ENCODE measurements at regions not wholly inside any gene's neighbourhood (a gene's known extent, or its start where the extent isn't known, plus 50 kb on each side); places are given as distances from the start of the nearest gene placed in this dataset.

GRCh38 chr18:2356906-2357305 is 214.4 kb downstream of the METTL4 start:
- H3K36me3 ChIP-seq (ENCODE audit: control insufficient read depth in 2 of 3, insufficient read depth in 3 of 3, low read length in 3 of 3), result no peaks in the 10 kb centered on the region
- no peak overlapping the region for H3K9ac ChIP-seq (ENCODE audit: low read length in 3 of 3)
- H3K4me1 ChIP-seq (ENCODE audit: control insufficient read depth in 2 of 3, insufficient read depth in 2 of 3, low read depth in 1 of 3, low read length in 3 of 3), result no peaks in the 10 kb centered on the region
- DNase-seq (no peak), FAIRE-seq (no peak)
- H3K27ac ChIP-seq (ENCODE audit: low read depth in 2 of 2, low read length in 2 of 2), result no peak overlapping the region
- H3K9me3 ChIP-seq (ENCODE audit: control insufficient read depth in 2 of 3, insufficient read depth in 1 of 3, low read length in 3 of 3), result no peaks in the 10 kb centered on the region
- no peak overlapping the region for H3K4me3 ChIP-seq (ENCODE audit: low read length in 3 of 3)
- TF ChIP-seq CTCF (IDR thresholded peaks at IDR 0.05; ENCODE audit: borderline replicate concordance, extremely low read depth, insufficient read depth), result no peak
- intact Hi-C loops (cut with DNase I), result no loop called here
- H3K27me3 ChIP-seq (ENCODE audit: control insufficient read depth, insufficient read depth, low read length), result no peaks in the 10 kb centered on the region

- Histone ChIP-seq H3K4me1 (ENCODE audit: control insufficient read depth in 2 of 3, insufficient read depth in 2 of 3, low read depth in 1 of 3, low read length in 3 of 3) (no peaks in the 10 kb centered on the region), H3K27me3 (ENCODE audit: control insufficient read depth, insufficient read depth, low read length) (no peaks in the 10 kb centered on the region), H3K9me3 (ENCODE audit: control insufficient read depth in 2 of 3, insufficient read depth in 1 of 3, low read length in 3 of 3) (no peaks in the 10 kb centered on the region), H3K36me3 (ENCODE audit: control insufficient read depth in 2 of 3, insufficient read depth in 3 of 3, low read length in 3 of 3) (no peaks in the 10 kb centered on the region), H3K4me3 (ENCODE audit: low read length in 3 of 3) (no peak overlapping the region), H3K27ac (ENCODE audit: low read depth in 2 of 2, low read length in 2 of 2) (no peak overlapping the region), H3K9ac (ENCODE audit: low read length in 3 of 3) (no peak overlapping the region)
- DNase-seq, result no peak
- no peak for TF ChIP-seq CTCF (IDR thresholded peaks at IDR 0.05; ENCODE audit: borderline replicate concordance, extremely low read depth, insufficient read depth)
- intact Hi-C loops (cut with DNase I), result no loop called here
- FAIRE-seq, result no peak
Measured at GRCh38 chr18:2360861-2361260, 210.4 kb downstream of the METTL4 start.

- Histone ChIP-seq H3K9ac (ENCODE audit: low read length in 3 of 3) (no peak overlapping the region), H3K27me3 (ENCODE audit: control insufficient read depth, insufficient read depth, low read length) (no peaks in the 10 kb centered on the region), H3K36me3 (ENCODE audit: control insufficient read depth in 2 of 3, insufficient read depth in 3 of 3, low read length in 3 of 3) (no peaks in the 10 kb centered on the region), H3K27ac (ENCODE audit: low read depth in 2 of 2, low read length in 2 of 2) (no peak overlapping the region), H3K4me1 (ENCODE audit: control insufficient read depth in 2 of 3, insufficient read depth in 2 of 3, low read depth in 1 of 3, low read length in 3 of 3) (no peaks in the 10 kb centered on the region), H3K9me3 (ENCODE audit: control insufficient read depth in 2 of 3, insufficient read depth in 1 of 3, low read length in 3 of 3) (no peaks in the 10 kb centered on the region), H3K4me3 (ENCODE audit: low read length in 3 of 3) (no peak overlapping the region)
- intact Hi-C loops (cut with DNase I), result no loop called here
- DNase-seq (no peak), FAIRE-seq (no peak)
- no peak for TF ChIP-seq CTCF (IDR thresholded peaks at IDR 0.05; ENCODE audit: borderline replicate concordance, extremely low read depth, insufficient read depth)
Measured at GRCh38 chr18:2368102-2368501, 203.2 kb downstream of the METTL4 start.

- intact Hi-C loops (cut with DNase I), result no loop called here
- Histone ChIP-seq H3K9ac (ENCODE audit: low read length in 3 of 3) (no peak overlapping the region), H3K36me3 (ENCODE audit: control insufficient read depth in 2 of 3, insufficient read depth in 3 of 3, low read length in 3 of 3) (no peaks in the 10 kb centered on the region), H3K27ac (ENCODE audit: low read depth in 2 of 2, low read length in 2 of 2) (no peak overlapping the region), H3K4me1 (ENCODE audit: control insufficient read depth in 2 of 3, insufficient read depth in 2 of 3, low read depth in 1 of 3, low read length in 3 of 3) (no peaks in the 10 kb centered on the region), H3K4me3 (ENCODE audit: low read length in 3 of 3) (no peak overlapping the region), H3K9me3 (ENCODE audit: control insufficient read depth in 2 of 3, insufficient read depth in 1 of 3, low read length in 3 of 3) (no peaks in the 10 kb centered on the region), H3K27me3 (ENCODE audit: control insufficient read depth, insufficient read depth, low read length) (no peaks in the 10 kb centered on the region)
- no peak for TF ChIP-seq CTCF (IDR thresholded peaks at IDR 0.05; ENCODE audit: borderline replicate concordance, extremely low read depth, insufficient read depth)
- no peak for FAIRE-seq
- no peak for DNase-seq
Measured at GRCh38 chr18:2376707-2377106, 194.6 kb downstream of the METTL4 start.

All from kidney (tissue), 13 donors.